NT2/D1 (cell line): ENCODE measurements at regions not wholly inside any gene's neighbourhood (a gene's known extent, or its start where the extent isn't known, plus 50 kb on each side); places are given as distances from the start of the nearest gene placed in this dataset.

Experiments
- SUZ12 ChIP-seq: IDR thresholded peaks from 2 replicates; pipeline ENCODE4 v1.6.1; 2011; ENCODE audit not compliant: insufficient read length, insufficient read depth; ENCODE audit errors: extremely low read depth
- YY1 ChIP-seq: IDR thresholded peaks from 2 replicates; pipeline ENCODE4 v1.6.1; 2011; ENCODE audit not compliant: insufficient read length, insufficient read depth

DNA sequence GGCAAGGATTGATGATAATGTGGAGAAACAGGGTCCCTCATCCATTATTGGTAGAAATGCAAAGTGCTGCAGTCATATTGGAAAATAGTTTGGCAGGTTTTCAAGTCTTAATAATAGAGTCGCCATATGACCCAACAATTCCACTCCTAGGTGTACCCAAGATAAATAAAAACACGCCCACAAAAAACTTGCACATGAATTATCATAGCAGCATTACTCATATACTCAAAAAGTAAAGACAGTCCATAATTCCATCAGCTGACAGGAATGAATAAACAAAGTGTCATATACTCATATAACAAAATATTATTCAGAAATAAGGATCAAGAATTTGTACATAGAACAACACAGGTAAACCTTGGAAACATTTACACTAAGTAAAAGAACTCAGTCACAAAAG lies 242.9 kb upstream of the FTMT start:
- no peak for TF ChIP-seq YY1
- no peak for TF ChIP-seq SUZ12
